EH (cell line): ENCODE measurements at regions not wholly inside any gene's neighbourhood (a gene's known extent, or its start where the extent isn't known, plus 50 kb on each side); places are given as distances from the start of the nearest gene placed in this dataset.
"Not testable (repeated sequence)": the region's sequence is repeated elsewhere in the genome, so short reads cannot be mapped to it uniquely, and the experiment has no call there.

ENCODE experiments used
- DNase-seq: peaks from one replicate; pipeline ENCODE4 v3.0.0-alpha.2; 2015; ENCODE audit warnings: low read depth

DNA sequence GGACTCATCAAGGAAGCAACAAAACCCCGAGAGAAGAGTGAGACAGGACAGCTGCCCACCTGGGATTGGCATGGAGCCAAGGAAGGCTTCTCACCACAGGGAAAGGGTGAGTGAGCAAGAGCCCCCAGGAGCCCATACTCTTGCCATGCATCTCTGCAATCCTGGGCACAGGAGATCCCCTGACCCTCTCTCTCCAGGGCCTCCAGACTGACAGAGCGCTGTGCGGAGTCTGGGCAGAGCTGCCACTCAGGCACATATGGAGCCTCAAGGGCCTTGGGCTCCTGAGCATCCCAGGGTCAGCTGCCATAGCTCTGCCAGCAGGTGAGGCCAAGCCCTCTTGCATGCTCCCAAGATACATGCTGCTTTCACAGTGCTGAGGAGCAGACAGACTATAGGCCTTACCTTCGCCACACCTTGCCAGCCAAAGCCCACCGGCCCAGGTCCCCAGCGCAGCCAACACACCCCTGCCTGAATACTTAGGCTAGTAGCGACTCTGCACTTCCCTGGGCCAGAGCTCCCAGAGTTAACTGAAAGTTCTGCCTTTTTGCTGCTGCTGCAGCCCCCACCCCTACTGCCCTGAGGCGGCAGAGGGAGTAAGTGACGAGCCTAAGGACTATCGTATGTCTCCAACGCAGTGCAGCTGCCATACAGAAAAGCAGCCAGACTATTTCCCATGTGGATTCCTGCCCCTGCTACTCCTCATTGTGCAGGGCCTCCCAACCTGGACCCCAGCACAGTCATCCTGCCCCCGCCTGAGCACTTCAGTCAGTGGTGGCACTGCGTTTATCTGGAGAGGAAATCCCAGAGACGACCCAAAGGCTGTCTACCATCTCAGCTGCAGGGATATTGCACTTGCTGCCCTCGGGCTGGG is 251.6 kb downstream of the SPATA31A6 start:
- DNase-seq: not testable (repeated sequence)

DNA sequence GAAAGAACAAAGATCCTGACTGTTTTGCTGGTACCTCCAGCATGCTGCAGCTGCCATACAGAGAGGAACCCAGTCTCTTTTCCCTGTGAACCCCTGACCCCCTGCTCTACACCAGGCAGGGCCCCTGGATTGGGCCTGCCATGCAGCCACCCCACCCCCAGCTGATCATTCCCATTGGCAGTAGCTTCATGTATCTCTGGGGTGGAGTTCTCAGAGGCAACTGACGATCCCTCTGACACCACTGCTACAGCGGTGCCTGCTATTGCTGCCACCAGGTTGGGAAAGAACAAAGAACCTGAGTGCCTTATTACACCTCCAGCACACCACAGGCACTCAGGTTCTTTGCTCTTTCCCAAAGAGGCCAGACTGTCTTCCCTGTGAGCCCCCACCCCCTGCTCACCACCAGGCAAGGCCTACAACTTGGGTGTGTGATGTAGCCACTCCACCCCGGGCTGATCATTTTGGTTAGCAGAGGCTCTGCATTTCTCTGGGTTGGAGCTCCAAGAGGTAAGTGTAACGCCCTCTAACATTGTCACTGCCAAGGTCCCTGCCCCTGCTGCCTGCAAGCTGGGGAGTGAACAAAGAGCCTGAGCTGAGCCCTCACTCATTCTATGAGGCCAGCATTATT is 252.4 kb downstream of the SPATA31A6 start:
- not testable (repeated sequence) for DNase-seq

DNA sequence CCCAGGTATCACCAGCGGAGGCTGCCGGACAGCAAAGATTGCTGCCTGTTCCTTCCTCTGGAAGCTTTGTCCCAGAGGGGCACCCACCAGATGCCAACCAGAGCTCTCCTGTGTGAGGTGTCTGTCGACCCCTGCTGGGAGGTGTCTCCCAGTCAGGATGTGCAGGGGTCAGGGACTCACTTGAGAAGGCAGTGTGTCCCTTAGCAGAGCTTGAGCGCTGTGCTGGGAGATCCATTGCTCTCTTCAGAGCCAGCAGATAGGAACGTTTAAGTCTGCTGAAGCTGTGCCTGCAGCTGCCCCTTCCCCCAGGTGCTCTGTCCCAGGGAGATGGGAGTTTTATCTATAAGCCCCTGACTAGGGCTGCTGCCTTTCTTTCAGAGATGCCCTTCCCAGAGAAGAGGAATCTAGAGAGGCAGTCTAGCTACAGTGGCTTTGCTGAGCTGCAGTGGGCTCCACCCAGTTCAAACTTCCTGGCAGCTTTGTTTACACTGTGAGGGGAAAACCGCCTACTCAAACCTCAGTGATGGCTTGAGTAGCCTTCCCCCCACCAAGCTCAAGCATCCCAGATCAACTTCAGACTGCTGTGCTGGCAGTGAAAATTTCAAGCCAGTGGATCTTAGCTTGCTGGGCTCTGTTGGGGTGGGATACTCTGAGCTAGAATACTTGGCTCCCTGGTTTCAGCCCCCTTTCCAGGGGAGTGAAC is 253.7 kb downstream of the SPATA31A6 start:
- DNase-seq: not testable (repeated sequence)

DNA sequence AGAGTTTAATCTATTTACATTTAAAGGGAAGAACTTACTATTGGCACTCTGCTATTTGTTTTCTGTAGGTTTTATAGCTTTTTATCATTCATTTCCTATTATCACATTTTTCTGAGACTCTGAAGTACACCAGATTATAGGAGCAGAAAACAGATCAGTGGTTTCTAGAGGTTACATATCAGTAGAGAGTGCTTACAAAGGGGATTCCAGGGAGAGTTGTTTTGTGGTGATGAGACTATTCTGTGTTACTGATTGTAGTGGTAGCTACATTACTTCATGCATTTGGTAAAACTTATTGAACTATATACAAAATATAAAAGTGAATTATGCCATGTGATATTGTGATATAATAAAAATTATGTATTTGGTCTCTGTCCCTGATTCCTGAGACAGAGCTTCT is 259.2 kb downstream of the SPATA31A6 start:
- DNase-seq: not testable (repeated sequence)

DNA sequence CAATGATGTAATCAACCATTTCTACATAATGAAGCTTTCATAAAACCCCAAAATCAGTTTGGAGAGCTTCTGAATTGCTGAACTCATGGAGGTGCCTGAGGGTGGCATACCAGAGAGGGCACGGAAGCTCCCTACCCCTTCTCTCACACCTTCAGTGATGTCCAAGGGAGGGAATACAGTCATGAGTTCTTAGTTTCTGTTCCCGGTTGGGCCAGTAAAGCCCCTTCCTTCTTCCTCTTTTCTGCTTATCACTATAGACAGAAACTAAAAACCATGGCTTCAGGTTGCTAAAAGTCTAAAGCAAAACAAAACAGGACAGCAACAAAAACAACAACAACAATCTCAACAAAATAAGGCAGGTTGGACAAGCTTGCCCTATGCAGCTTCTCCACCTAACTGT is 260.0 kb downstream of the SPATA31A6 start:
- DNase-seq: not testable (repeated sequence)

DNA sequence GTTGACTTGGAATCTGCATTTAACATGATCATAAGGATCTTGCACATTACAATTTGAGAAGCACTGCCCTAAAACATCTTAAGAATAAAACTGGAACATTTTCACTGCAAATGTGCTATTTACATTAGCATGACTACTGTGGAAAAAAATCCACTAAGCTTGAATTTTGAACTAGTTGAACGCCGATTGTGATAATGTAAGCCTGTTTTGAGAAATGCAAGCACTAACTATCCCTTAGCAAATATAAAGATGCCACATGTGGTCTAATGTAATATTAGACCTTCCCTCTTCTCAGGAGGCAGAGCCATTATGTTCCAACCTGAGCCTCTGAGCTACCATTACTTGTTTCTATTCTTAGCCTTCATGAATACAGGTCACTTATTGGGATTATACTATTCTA is 278.0 kb downstream of the SPATA31A6 start:
- DNase-seq: not testable (repeated sequence)

DNA sequence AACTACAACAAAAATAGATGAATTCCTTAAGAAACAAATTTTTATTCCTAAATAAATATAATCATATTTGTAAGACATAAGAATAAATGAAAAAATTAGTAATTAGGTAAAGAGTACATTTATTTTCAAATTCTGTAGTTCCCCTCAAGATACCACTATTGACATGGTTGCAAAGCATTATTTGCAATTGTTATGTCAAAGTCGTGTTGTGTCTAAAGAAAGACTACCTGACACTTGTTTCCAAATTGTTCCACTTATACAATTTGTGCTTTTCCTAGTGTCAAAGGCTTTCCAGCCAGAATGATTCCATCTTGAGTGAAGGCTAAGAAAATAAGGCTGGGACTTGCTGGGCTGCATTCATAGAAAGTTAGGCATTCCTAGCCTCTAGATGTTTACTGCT is 278.4 kb downstream of the SPATA31A6 start:
- DNase-seq: not testable (repeated sequence)

DNA sequence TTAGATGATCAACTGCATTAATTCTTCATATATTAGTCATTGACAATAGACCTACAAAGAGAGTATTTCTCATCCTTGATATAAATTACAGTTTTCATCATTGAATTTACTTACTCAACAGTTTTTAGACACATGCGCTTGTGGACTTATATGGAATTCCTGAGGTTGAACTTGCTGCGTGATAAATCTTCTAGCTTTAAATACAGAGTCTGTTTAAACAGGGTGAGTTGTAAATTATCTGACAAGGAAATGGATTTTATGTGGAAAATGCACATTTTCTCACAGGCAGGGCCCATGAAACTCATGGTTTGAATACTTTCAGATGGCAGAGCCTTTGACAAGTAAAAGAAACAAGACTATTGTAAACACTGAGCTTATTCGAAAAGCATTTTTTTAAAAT is 280.5 kb downstream of the SPATA31A6 start:
- DNase-seq: not testable (repeated sequence)

DNA sequence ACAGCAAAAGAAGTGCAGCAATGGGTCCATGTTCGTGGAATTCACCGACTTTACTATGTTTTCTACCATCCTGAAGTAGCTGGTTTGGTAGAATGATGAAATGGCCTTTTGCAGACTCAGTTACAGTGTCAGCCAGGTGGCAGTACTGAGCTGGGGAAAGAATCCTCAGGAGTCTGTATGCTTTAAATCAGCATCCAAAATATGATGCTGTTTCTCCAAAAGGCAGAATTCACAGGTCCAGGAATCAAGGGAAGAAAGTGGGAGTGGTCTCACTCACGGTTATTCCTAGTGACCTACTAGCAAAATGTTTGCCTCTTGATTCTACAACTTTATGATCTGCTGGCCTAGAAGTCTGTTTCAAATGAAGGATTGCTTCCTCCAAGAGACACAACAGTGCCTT is 287.1 kb downstream of the SPATA31A6 start:
- DNase-seq: peak; percentile 0

DNA sequence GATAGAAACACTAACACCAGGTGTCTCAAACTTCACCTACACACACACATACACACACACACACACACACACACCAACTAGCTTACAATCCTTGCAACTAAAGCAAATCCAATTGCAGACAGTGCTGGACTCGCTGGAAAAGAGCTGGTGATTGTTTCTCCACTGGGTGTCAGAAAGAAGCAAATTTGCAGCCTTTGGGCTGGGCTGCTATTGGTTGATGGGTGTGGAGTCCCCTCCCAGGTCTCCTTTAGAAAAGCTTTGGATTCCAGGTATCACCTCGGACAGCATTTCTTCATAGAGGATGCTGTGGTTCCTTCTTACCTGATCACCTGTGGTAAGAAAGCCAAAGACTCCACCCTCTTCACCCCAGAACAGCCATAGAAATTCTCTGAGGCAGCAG is 307.5 kb downstream of the SPATA31A6 start:
- not testable (repeated sequence) for DNase-seq

DNA sequence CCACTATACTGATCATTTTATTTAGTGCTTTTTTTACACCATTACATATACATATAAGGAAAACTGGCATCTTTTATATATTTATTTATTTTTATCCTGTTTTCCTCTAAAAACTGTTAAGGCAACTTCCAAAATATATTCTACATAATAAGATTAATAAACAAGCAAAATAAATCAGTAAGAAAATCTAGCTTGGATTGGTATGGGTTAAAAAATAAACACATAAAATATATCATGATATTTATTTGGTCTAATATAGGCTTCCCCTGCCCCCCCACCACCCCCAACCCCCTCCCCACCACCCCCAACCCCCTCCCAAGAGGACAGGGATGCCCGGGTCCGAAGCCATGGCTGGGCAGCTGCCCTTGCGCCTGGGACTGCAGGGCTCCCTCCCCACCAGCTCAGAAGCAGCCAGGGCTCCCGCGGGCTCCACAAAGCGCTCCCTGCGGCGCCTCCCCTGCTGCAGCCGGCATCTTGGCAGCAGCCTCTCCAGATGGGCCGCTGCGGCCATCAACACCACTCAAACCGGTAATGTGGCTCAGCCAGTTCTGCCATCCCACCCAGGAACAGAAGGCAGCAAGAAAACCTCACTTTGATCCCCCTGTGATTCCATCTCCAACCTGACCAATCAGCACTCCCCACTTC is 319.3 kb downstream of the SPATA31A6 start:
- DNase-seq: not testable (repeated sequence)

DNA sequence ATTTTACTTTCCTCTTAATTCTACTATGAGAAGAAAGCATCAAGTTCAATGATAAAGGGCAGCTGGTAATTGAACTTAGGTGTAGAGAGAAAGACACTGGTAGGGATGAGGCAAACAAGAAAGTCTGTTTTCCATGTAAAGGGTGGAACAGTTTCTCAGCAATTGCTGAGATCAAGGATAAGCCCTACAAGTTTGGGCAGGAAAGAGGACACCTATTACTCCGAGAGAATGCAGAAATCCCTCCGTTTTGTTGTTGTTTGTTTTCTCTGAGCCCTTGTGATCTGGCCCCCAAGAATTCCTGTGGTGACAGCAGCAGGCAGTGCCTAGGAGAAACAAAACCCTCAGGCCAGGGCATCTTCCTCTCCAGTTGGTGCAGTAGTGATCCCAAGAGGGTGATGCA is 324.7 kb downstream of the SPATA31A6 start:
- not testable (repeated sequence) for DNase-seq

DNA sequence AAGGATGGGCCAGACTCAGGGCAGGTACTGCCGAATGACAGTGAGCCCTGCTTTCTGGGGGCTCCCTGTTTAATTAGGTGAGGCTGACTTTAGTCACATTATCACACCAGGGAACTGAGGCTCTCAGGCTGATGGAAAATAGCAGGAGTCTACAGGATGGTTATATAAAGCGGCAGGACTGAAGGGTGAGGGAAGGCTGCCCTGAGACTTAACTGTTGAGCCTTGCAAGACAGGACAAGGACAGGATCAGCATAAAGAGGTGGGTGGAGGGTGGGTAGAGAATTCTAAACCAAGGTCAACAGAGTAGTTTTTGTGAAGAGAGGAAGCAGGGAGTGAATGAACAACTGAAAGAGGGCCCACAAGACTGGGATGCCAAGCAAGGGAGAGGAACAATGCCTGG is 330.1 kb downstream of the SPATA31A6 start:
- DNase-seq: not testable (repeated sequence)

DNA sequence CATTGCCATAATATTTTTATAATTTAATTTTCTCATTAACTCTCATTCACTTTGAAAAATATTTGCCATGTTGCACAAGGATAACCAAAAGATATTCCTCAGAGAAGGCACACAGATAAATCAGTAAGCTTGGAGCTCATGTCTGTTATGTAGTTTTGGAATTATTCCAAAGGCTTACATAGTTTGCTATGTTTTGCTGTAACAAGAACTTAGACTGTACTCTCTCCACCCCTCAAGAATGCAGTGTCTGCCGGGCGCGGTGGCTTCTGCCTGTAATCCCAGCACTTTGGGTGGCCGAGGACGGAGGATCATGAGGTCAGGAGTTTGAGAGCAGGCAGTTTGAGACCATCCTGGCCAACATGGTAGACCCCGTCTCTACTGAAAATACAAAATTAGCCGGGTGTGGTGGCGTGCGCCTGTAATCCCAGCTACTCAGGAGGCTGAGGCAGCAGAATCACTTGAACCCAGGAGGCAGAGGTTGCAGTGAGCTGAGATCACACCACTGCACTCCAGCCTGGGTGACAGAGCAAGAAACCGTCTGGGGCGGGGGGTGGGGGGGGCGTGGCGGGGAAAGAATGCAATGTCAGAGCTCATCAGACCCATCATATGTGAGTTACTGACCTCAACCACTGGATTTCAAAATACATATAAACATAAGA is 351.0 kb downstream of the SPATA31A6 start:
- not testable (repeated sequence) for DNase-seq

DNA sequence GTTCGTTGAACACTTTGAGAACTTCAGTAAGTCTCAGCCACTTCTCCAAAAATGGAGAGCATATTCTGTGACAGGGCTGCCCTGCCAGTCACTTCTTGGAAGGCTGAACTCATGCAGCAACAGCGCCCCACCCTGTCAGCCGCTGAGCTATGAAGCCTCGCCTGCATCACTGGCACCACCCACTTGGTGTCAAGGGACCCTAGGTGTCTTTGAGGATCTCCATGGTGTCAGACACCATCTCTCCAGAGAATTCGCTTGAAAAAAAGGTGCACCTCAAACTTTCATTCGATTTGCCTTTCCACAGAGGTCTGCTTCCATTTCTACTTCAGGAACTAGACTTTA is 351.5 kb downstream of the SPATA31A6 start:
- not testable (repeated sequence) for DNase-seq

DNA sequence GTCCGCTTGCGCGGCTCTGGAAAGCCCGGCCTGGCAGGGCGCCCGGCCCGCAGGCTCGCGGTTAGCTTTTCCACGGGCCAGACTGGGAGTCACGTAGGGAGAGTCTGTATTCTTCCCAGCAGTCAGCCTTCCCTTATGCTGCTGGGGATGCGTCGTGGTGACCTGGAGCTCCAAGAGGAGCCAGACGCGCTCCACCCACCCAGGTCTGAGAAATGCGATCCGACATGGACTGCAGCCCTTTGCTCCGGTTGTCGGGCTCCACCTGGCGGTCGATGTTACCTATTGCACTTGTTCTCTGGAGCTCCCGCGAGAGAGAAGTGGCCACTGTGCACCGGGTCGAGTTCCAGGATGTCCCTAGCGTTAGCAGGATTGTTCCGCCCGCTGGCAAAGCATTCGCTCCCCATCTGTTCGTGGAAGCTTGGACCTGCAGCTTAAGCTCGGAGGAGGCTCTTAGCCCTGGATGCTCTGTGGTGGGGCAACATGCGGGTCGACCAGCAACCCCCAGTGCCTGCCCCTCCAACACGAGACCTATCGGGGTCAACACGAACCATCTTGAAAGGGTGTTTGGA is 367.4 kb downstream of the SPATA31A6 start:
- DNase-seq: not testable (repeated sequence)

DNA sequence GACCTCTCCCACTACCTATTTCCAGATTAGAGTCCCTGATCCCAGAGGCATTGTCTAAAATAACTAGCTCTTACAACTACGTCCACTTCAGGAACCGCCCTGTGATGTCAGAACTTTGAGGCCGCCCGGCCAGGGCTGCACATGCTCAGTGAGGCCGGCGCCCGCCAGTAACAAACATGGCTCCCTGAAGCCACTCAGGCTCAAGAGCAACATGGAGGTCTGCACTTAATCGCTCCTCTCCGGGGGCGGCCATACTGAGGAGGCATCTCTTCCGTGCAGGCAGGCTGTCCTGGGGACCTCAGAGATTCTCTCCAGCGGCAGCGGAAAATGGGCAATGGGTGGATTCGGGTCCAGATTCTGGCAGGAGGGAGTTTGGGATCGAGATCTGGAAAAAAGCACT is 385.1 kb downstream of the SPATA31A6 start:
- not testable (repeated sequence) for DNase-seq

DNA sequence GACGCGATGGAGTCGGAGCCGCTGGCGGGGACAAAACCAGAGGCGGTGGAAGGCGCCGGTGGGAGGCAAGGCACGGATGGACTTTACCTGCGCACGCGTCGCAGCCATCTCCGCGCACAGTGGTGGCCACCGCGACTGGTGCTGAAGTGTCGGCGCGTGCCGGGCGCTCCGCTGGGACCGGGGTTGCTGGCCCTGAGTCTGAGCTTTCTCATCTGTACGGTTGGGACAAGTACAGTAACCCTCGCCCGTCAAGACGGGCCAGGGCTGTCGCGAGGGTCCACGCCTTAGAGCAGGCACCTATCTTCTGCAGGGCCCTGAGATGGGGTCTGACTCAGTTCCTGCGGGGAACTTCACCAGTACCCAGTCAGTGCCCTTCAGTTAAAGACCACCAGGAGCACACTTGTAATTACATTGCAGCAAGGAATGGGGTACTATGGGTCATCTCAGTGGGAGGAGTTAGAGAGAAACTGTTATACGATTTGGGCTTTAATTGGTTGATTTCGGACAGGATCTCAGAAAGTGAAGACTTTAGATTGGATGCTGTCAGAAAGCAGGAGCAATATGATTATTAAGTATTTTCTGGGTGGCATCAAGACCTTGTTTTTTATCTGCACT is 385.6 kb downstream of the SPATA31A6 start:
- not testable (repeated sequence) for DNase-seq

DNA sequence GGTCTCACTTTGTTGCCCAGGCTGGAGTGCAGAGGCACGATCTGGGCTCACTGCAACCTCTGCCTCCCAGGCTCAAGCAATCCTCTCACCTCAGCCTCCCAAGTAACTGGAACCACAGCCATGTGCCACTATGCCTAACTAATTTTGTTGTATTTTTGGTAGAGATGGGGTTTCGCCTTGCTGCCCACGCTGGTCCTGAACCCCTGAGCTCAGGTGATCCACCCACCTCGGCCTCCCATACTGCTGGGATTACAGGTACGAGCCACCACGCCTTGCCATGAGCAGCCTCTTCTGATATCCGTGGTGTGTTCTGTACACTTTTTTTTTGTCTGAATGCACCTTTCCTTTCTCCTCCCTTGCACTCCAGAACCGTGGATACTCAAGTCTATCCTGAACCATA is 394.4 kb downstream of the SPATA31A6 start:
- not testable (repeated sequence) for DNase-seq
